H1 (cell line): ENCODE measurements at regions not wholly inside any gene's neighbourhood (a gene's known extent, or its start where the extent isn't known, plus 50 kb on each side); places are given as distances from the start of the nearest gene placed in this dataset.

Experiments used
- ASH2L ChIP-seq: fragments of 200-600, 300-600 bp; sonication (generic); IDR thresholded peaks from one replicate; pipeline ENCODE4 v1.7.1; 2017; ENCODE audit warnings: low read length
- FOSL1 ChIP-seq: IDR thresholded peaks from 2 replicates; pipeline ENCODE4 v1.6.1; 2011; ENCODE audit warnings: mild to moderate bottlenecking, low read depth, low read length, moderate library complexity; ENCODE audit not compliant: insufficient read depth
- GABPA ChIP-seq: IDR thresholded peaks from 2 replicates; pipeline ENCODE4 v1.6.1; 2011; ENCODE audit warnings: mild to moderate bottlenecking, low read length, moderate library complexity, borderline replicate concordance; ENCODE audit not compliant: insufficient read depth
- NANOG ChIP-seq: IDR thresholded peaks from 2 replicates; pipeline ENCODE4 v1.6.1; 2011; ENCODE audit warnings: low read length, low read depth, mild to moderate bottlenecking, inconsistent platforms; ENCODE audit not compliant: insufficient read depth, poor library complexity, severe bottlenecking
- YY1 ChIP-seq: IDR thresholded peaks from 2 replicates; pipeline ENCODE4 v1.6.1; 2011; ENCODE audit warnings: low read depth, mild to moderate bottlenecking, low read length
- TF ChIP-seq, protein P1 (sequence below): fragments of 300-600 bp; sonication (generic); IDR thresholded peaks from 2 replicates; pipeline ENCODE4 v1.7.1; 2012; ENCODE audit warnings: low read length, moderate library complexity, mild to moderate bottlenecking, inconsistent platforms; ENCODE audit not compliant: insufficient replicate concordance

GRCh38 chr14:26841920-26842741 is 244.3 kb upstream of the NOVA1 start (continued):
- TF ChIP-seq YY1 (no peak), NANOG (no peak), GABPA (no peak), FOSL1 (no peak), ASH2L (no peak)
- TF ChIP-seq, protein P1, sequence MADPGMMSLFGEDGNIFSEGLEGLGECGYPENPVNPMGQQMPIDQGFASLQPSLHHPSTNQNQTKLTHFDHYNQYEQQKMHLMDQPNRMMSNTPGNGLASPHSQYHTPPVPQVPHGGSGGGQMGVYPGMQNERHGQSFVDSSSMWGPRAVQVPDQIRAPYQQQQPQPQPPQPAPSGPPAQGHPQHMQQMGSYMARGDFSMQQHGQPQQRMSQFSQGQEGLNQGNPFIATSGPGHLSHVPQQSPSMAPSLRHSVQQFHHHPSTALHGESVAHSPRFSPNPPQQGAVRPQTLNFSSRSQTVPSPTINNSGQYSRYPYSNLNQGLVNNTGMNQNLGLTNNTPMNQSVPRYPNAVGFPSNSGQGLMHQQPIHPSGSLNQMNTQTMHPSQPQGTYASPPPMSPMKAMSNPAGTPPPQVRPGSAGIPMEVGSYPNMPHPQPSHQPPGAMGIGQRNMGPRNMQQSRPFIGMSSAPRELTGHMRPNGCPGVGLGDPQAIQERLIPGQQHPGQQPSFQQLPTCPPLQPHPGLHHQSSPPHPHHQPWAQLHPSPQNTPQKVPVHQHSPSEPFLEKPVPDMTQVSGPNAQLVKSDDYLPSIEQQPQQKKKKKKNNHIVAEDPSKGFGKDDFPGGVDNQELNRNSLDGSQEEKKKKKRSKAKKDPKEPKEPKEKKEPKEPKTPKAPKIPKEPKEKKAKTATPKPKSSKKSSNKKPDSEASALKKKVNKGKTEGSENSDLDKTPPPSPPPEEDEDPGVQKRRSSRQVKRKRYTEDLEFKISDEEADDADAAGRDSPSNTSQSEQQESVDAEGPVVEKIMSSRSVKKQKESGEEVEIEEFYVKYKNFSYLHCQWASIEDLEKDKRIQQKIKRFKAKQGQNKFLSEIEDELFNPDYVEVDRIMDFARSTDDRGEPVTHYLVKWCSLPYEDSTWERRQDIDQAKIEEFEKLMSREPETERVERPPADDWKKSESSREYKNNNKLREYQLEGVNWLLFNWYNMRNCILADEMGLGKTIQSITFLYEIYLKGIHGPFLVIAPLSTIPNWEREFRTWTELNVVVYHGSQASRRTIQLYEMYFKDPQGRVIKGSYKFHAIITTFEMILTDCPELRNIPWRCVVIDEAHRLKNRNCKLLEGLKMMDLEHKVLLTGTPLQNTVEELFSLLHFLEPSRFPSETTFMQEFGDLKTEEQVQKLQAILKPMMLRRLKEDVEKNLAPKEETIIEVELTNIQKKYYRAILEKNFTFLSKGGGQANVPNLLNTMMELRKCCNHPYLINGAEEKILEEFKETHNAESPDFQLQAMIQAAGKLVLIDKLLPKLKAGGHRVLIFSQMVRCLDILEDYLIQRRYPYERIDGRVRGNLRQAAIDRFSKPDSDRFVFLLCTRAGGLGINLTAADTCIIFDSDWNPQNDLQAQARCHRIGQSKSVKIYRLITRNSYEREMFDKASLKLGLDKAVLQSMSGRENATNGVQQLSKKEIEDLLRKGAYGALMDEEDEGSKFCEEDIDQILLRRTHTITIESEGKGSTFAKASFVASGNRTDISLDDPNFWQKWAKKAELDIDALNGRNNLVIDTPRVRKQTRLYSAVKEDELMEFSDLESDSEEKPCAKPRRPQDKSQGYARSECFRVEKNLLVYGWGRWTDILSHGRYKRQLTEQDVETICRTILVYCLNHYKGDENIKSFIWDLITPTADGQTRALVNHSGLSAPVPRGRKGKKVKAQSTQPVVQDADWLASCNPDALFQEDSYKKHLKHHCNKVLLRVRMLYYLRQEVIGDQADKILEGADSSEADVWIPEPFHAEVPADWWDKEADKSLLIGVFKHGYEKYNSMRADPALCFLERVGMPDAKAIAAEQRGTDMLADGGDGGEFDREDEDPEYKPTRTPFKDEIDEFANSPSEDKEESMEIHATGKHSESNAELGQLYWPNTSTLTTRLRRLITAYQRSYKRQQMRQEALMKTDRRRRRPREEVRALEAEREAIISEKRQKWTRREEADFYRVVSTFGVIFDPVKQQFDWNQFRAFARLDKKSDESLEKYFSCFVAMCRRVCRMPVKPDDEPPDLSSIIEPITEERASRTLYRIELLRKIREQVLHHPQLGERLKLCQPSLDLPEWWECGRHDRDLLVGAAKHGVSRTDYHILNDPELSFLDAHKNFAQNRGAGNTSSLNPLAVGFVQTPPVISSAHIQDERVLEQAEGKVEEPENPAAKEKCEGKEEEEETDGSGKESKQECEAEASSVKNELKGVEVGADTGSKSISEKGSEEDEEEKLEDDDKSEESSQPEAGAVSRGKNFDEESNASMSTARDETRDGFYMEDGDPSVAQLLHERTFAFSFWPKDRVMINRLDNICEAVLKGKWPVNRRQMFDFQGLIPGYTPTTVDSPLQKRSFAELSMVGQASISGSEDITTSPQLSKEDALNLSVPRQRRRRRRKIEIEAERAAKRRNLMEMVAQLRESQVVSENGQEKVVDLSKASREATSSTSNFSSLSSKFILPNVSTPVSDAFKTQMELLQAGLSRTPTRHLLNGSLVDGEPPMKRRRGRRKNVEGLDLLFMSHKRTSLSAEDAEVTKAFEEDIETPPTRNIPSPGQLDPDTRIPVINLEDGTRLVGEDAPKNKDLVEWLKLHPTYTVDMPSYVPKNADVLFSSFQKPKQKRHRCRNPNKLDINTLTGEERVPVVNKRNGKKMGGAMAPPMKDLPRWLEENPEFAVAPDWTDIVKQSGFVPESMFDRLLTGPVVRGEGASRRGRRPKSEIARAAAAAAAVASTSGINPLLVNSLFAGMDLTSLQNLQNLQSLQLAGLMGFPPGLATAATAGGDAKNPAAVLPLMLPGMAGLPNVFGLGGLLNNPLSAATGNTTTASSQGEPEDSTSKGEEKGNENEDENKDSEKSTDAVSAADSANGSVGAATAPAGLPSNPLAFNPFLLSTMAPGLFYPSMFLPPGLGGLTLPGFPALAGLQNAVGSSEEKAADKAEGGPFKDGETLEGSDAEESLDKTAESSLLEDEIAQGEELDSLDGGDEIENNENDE = no peak
- TF ChIP-seq, all 59 proteins: peak for 0
